ENCODE measurements at regions not wholly inside any gene's neighbourhood (a gene's known extent, or its start where the extent isn't known, plus 50 kb on each side); places are given as distances from the start of the nearest gene placed in this dataset.

GRCh38 chr18:2135309-2135708, 436.0 kb downstream of the METTL4 start:
- TF ChIP-seq POLR2A (IDR thresholded peaks at IDR 0.05; ENCODE audit: low read depth, low read length) (no peak), POLR2AphosphoS5 (IDR thresholded peaks at IDR 0.05; ENCODE audit: low read depth, low read length) (no peak), SPI1 (IDR thresholded peaks at IDR 0.05; ENCODE audit: low read depth, low read length) (no peak), TAF1 (IDR thresholded peaks at IDR 0.05; ENCODE audit: low read depth, low read length) (no peak), POU2F2 (IDR thresholded peaks at IDR 0.05; ENCODE audit: low read depth, low read length) (no peak)

All from GM12891 (cell line).